Stimulated activated memory B cell treated with anti-CD40 and anti-IgM and Interleukin-4, amounts not matched to agents 10 μg/mL and 1 μg/mL and 100 μg/mL, for 72 hours (primary cell): ENCODE measurements at regions not wholly inside any gene's neighbourhood (a gene's known extent, or its start where the extent isn't known, plus 50 kb on each side); places are given as distances from the start of the nearest gene placed in this dataset.

Source experiments
- ATAC-seq: fragments of 150-1000 bp; cut with Tn5 transposase; 2 replicates; pipeline ENCODE4 v1.10.0; 2021
- H3K27ac Mint-ChIP-seq: one replicate; pipeline ENCODE4 v1.8.0; 2022; ENCODE audit warnings: mild to moderate bottlenecking, mixed read lengths
- H3K27me3 Mint-ChIP-seq: one replicate; pipeline ENCODE4 v1.8.0; 2022; ENCODE audit warnings: mixed read lengths
- H3K36me3 Mint-ChIP-seq: one replicate; pipeline ENCODE4 v1.8.0; 2022; ENCODE audit warnings: mixed read lengths
- H3K4me1 Mint-ChIP-seq: one replicate; pipeline ENCODE4 v1.8.0; 2022; ENCODE audit warnings: mixed read lengths
- H3K4me3 Mint-ChIP-seq: one replicate; pipeline ENCODE4 v1.8.0; 2022; ENCODE audit warnings: mild to moderate bottlenecking, moderate library complexity, mixed read lengths
- H3K9me3 Mint-ChIP-seq: one replicate; pipeline ENCODE4 v1.8.0; 2022; ENCODE audit warnings: mixed read lengths

GRCh38 chr12:46884362-46884761, 58.6 kb upstream of the SLC38A4 start:
- ATAC-seq: no peak
- peaks cover 6% of the 10 kb centered on the region for H3K9me3 Mint-ChIP-seq
- no peaks in the 10 kb centered on the region for H3K4me1 Mint-ChIP-seq
- peaks cover 6% of the 10 kb centered on the region for H3K27me3 Mint-ChIP-seq
- no peak overlapping the region for H3K4me3 Mint-ChIP-seq
- H3K27ac Mint-ChIP-seq: no peak overlapping the region
- H3K36me3 Mint-ChIP-seq: no peaks in the 10 kb centered on the region

- no peak for ATAC-seq
- no peaks in the 10 kb centered on the region for H3K36me3 Mint-ChIP-seq
- no peak overlapping the region for H3K27ac Mint-ChIP-seq
- H3K4me3 Mint-ChIP-seq: no peak overlapping the region
- no peaks in the 10 kb centered on the region for H3K4me1 Mint-ChIP-seq
- peaks cover 6% of the 10 kb centered on the region for H3K27me3 Mint-ChIP-seq
- no peaks in the 10 kb centered on the region for H3K9me3 Mint-ChIP-seq
Observed at GRCh38 chr12:46886541-46887041, 60.8 kb upstream of the SLC38A4 start.

- Mint-ChIP-seq H3K27me3 (peaks cover 15% of the 10 kb centered on the region), H3K27ac (no peak overlapping the region), H3K4me1 (no peaks in the 10 kb centered on the region), H3K9me3 (no peaks in the 10 kb centered on the region), H3K36me3 (no peaks in the 10 kb centered on the region), H3K4me3 (no peak overlapping the region)
- ATAC-seq: no peak
Observed at GRCh38 chr12:46887870-46888269, 62.1 kb upstream of the SLC38A4 start.

GRCh38 chr12:46888568-46888967, 62.8 kb upstream of the SLC38A4 start:
- Mint-ChIP-seq H3K27me3 (peaks cover 15% of the 10 kb centered on the region), H3K4me1 (no peaks in the 10 kb centered on the region), H3K9me3 (no peaks in the 10 kb centered on the region), H3K4me3 (no peak overlapping the region), H3K36me3 (no peaks in the 10 kb centered on the region), H3K27ac (no peak overlapping the region)
- ATAC-seq: no peak

GRCh38 chr12:46891306-46891705, 65.5 kb upstream of the SLC38A4 start:
- Mint-ChIP-seq H3K36me3 (no peaks in the 10 kb centered on the region), H3K4me1 (no peaks in the 10 kb centered on the region), H3K27ac (no peak overlapping the region), H3K4me3 (no peak overlapping the region), H3K9me3 (no peaks in the 10 kb centered on the region), H3K27me3 (peaks cover 15% of the 10 kb centered on the region)
- no peak for ATAC-seq

- Mint-ChIP-seq H3K27ac (no peak overlapping the region), H3K9me3 (no peaks in the 10 kb centered on the region), H3K27me3 (peaks cover 15% of the 10 kb centered on the region), H3K36me3 (no peaks in the 10 kb centered on the region), H3K4me1 (no peaks in the 10 kb centered on the region), H3K4me3 (no peak overlapping the region)
- no peak for ATAC-seq
Observed at GRCh38 chr12:46892034-46892705, 66.4 kb upstream of the SLC38A4 start.

- no peak overlapping the region for H3K4me3 Mint-ChIP-seq
- peaks cover 22% of the 10 kb centered on the region for H3K27me3 Mint-ChIP-seq
- no peak overlapping the region for H3K27ac Mint-ChIP-seq
- H3K36me3 Mint-ChIP-seq: peaks cover 2% of the 10 kb centered on the region
- H3K9me3 Mint-ChIP-seq: peaks cover 2% of the 10 kb centered on the region
- no peak for ATAC-seq
- H3K4me1 Mint-ChIP-seq: no peaks in the 10 kb centered on the region
Observed at GRCh38 chr12:46892887-46893286, 67.1 kb upstream of the SLC38A4 start.

GRCh38 chr12:46893434-46893833, 67.6 kb upstream of the SLC38A4 start:
- Mint-ChIP-seq H3K4me3 (no peak overlapping the region), H3K27ac (no peak overlapping the region), H3K9me3 (peaks cover 2% of the 10 kb centered on the region), H3K36me3 (peaks cover 5% of the 10 kb centered on the region), H3K4me1 (no peaks in the 10 kb centered on the region), H3K27me3 (peaks cover 26% of the 10 kb centered on the region)
- no peak for ATAC-seq

- Mint-ChIP-seq H3K27me3 (peaks cover 20% of the 10 kb centered on the region), H3K4me3 (no peak overlapping the region), H3K9me3 (peaks cover 2% of the 10 kb centered on the region), H3K36me3 (peaks cover 5% of the 10 kb centered on the region), H3K27ac (no peak overlapping the region), H3K4me1 (peaks cover 3% of the 10 kb centered on the region)
- ATAC-seq: no peak
Observed at GRCh38 chr12:46895726-46896125, 69.9 kb upstream of the SLC38A4 start.

GRCh38 chr12:46896680-46897079, 70.9 kb upstream of the SLC38A4 start:
- H3K27ac Mint-ChIP-seq: no peak overlapping the region
- peaks cover 6% of the 10 kb centered on the region for H3K4me1 Mint-ChIP-seq
- no peak for ATAC-seq
- H3K9me3 Mint-ChIP-seq: peaks cover 2% of the 10 kb centered on the region
- peaks cover 19% of the 10 kb centered on the region for H3K27me3 Mint-ChIP-seq
- peaks cover 5% of the 10 kb centered on the region for H3K36me3 Mint-ChIP-seq
- no peak overlapping the region for H3K4me3 Mint-ChIP-seq

- Mint-ChIP-seq H3K4me1 (peaks cover 6% of the 10 kb centered on the region), H3K36me3 (peaks cover 5% of the 10 kb centered on the region), H3K27me3 (peaks cover 11% of the 10 kb centered on the region), H3K4me3 (no peak overlapping the region), H3K9me3 (peaks cover 2% of the 10 kb centered on the region), H3K27ac (no peak overlapping the region)
- no peak for ATAC-seq
Observed at GRCh38 chr12:46898152-46898931, 72.5 kb upstream of the SLC38A4 start.

GRCh38 chr12:46898989-46899388, 73.2 kb upstream of the SLC38A4 start:
- peaks cover 6% of the 10 kb centered on the region for H3K4me1 Mint-ChIP-seq
- ATAC-seq: no peak
- no peak overlapping the region for H3K4me3 Mint-ChIP-seq
- no peak overlapping the region for H3K27ac Mint-ChIP-seq
- H3K27me3 Mint-ChIP-seq: peaks cover 11% of the 10 kb centered on the region
- peaks cover 2% of the 10 kb centered on the region for H3K9me3 Mint-ChIP-seq
- peaks cover 5% of the 10 kb centered on the region for H3K36me3 Mint-ChIP-seq

- peaks cover 5% of the 10 kb centered on the region for H3K36me3 Mint-ChIP-seq
- no peak overlapping the region for H3K27ac Mint-ChIP-seq
- no peak overlapping the region for H3K4me3 Mint-ChIP-seq
- no peak for ATAC-seq
- H3K4me1 Mint-ChIP-seq: peaks cover 6% of the 10 kb centered on the region
- H3K9me3 Mint-ChIP-seq: peaks cover 2% of the 10 kb centered on the region
- H3K27me3 Mint-ChIP-seq: peaks cover 11% of the 10 kb centered on the region
Observed at GRCh38 chr12:46900734-46901463, 75.1 kb upstream of the SLC38A4 start.

GRCh38 chr12:46901464-46902205, 75.8 kb upstream of the SLC38A4 start:
- Mint-ChIP-seq H3K4me1 (peaks cover 6% of the 10 kb centered on the region), H3K4me3 (no peak overlapping the region), H3K36me3 (peaks cover 5% of the 10 kb centered on the region), H3K27ac (no peak overlapping the region), H3K9me3 (peaks cover 2% of the 10 kb centered on the region), H3K27me3 (peaks cover 11% of the 10 kb centered on the region)
- no peak for ATAC-seq

- peaks cover under 1% of the 10 kb centered on the region for H3K36me3 Mint-ChIP-seq
- peaks cover 2% of the 10 kb centered on the region for H3K27me3 Mint-ChIP-seq
- H3K9me3 Mint-ChIP-seq: no peaks in the 10 kb centered on the region
- H3K4me3 Mint-ChIP-seq: no peak overlapping the region
- peaks cover 6% of the 10 kb centered on the region for H3K4me1 Mint-ChIP-seq
- no peak overlapping the region for H3K27ac Mint-ChIP-seq
- no peak for ATAC-seq
Observed at GRCh38 chr12:46903058-46903457, 77.3 kb upstream of the SLC38A4 start.
